ENCODE measurements at regions not wholly inside any gene's neighbourhood (a gene's known extent, or its start where the extent isn't known, plus 50 kb on each side); places are given as distances from the start of the nearest gene placed in this dataset.

- TF ChIP-seq, protein P1, sequence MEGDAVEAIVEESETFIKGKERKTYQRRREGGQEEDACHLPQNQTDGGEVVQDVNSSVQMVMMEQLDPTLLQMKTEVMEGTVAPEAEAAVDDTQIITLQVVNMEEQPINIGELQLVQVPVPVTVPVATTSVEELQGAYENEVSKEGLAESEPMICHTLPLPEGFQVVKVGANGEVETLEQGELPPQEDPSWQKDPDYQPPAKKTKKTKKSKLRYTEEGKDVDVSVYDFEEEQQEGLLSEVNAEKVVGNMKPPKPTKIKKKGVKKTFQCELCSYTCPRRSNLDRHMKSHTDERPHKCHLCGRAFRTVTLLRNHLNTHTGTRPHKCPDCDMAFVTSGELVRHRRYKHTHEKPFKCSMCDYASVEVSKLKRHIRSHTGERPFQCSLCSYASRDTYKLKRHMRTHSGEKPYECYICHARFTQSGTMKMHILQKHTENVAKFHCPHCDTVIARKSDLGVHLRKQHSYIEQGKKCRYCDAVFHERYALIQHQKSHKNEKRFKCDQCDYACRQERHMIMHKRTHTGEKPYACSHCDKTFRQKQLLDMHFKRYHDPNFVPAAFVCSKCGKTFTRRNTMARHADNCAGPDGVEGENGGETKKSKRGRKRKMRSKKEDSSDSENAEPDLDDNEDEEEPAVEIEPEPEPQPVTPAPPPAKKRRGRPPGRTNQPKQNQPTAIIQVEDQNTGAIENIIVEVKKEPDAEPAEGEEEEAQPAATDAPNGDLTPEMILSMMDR (IDR thresholded peaks at IDR 0.05): no peak
- no peak for TF ChIP-seq EZH2 (IDR thresholded peaks at IDR 0.05; ENCODE audit: borderline replicate concordance, insufficient read depth, low read depth, low read length, poor library complexity, severe bottlenecking)
Observed at GRCh38 chr4:108361446-108361820, 192.7 kb upstream of the LEF1 start.

Data from B cell (primary cell).